GM21390 (cell line): ENCODE measurements at regions not wholly inside any gene's neighbourhood (a gene's known extent, or its start where the extent isn't known, plus 50 kb on each side); places are given as distances from the start of the nearest gene placed in this dataset.
"Not testable (repeated sequence)": the region's sequence is repeated elsewhere in the genome, so short reads cannot be mapped to it uniquely, and the experiment has no call there.

ENCODE experiments used
- ATAC-seq: cut with Tn5 transposase; IDR thresholded peaks from one replicate; pipeline ENCODE4 v1.9.1; 2021; ENCODE audit not compliant: unreplicated experiment

DNA sequence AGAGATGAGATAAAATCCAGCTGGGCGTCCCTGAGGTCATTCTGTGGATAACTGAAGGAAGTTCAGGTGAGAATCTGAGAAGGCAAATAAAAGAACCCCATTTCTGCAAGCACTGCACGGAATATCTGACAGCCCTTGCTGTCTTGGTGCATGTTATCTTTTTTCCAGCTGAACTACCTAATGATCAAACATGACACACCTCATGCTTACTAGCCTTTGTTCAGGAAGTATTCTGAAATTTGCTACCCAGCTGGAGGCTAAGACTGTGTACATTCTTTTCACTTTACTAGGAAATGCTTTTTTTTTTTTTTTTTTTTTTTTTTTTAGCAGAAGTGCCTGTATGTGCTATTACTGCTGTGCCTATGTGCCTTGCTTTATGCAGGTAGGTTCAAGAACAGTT, 718.1 kb downstream of the SMARCA1 start:
- ATAC-seq, result no peak

DNA sequence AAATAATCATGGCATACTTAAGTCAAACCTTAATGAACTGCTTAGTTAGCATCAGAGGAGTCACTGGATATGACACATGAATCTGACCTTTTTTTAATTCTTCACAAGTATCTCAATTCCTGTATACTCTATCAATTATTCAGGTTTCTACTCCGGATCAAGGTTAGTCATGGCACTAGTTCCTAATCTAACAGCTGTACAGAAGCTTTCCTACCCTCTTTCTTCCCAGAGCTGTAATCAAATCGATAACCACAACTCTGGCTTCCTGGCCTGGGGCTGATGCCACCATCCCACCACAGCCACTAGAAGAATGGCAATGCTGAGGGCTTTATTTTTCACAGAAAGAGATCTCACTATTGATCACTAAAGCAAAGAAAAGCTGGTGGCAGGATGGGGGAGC, 718.5 kb downstream of the SMARCA1 start:
- no peak for ATAC-seq

DNA sequence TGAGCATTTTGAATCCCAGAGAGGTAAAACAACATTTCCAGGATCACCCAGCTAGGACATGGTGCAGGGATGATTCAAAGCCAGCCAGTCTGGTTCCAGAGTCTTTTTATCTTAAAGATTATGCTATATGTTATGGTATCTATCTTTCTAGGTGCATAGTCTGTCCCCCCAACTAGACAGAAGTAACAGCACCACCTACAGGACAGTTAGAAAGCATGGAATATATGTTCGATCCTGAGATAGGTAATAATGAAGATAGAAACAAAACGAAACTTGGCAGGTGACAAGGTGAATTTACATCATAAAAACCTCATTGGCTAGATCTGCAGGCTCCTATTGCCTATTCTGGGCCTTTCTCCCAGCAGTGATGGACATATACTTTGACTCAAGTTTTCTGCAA, 723.2 kb downstream of the SMARCA1 start:
- no peak for ATAC-seq

DNA sequence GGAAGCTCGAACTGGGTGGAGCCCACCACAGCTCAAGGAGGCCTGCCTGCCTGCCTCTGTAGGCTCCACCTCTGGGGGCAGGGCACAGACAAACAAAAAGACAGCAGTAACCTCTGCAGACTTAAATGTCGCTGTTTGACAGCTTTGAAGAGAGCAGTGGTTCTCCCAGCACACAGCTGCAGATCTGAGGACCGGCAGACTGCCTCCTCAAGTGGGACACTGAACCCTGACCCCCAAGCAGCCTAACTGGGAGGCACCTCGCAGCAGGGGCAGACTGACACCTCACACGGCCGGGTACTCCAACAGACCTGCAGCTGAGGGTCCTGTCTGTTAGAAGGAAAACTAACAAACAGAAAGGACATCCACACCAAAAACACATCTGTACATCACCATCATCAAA, 730.9 kb upstream of the ACTRT1 start:
- ATAC-seq, result not testable (repeated sequence)

DNA sequence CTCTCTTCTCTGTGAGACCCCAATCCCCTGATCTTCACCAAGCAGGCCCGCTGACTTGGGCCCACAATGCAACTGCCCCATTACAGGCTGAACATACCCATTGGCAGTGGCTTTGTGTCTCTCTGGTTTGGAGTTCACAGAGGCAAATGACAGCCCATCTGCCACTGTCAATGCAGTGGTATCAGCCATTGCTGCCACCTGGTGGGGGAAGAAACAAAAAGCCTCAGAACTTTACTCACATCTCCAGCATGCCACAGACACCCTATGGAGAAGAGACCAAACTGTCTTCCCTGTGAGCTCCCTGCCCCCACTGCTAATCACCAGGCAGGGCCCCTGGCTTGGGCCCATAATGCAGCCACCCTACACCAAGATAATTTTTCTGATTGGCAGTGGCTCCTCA, 729.3 kb upstream of the ACTRT1 start:
- peak; percentile 64 for ATAC-seq

DNA sequence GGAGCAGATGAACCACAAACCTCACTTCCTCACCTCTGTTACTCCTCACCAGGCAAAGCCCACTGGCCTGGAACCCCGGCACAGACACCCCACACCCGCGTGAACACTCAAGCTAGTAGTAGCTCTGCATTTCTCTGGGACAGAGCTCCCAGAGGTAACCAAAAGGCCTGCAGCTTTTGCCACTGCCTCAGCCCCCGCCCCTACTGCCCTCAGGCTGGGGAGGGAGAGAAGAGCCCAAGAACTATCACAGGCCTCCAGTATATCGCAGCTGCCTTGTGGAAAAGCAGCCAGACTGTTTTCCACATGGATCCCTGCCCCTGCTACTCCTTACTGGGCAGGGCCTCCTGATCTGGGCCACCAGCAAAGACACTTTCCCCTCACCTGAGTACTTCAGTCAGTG, 728.7 kb upstream of the ACTRT1 start:
- ATAC-seq, result no peak

DNA sequence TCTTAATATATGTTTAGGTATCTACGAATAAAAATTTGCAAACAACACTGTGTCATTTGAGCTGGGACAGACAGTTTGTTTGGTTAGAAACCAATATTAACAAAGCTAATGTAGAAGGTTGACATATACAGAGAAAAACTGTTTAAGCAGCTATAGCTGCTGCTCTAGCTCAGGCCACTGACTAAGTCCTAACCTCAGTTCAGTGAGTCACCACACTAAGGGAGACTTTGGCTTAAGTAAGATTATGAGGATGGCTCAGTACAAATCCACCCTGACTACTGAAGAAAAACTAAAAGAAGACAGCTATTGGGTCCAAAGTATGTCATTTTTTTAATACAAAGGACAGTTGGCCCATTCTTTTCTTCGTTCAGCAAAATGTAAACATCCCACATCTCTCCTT, 717.3 kb upstream of the ACTRT1 start:
- no peak for ATAC-seq

DNA sequence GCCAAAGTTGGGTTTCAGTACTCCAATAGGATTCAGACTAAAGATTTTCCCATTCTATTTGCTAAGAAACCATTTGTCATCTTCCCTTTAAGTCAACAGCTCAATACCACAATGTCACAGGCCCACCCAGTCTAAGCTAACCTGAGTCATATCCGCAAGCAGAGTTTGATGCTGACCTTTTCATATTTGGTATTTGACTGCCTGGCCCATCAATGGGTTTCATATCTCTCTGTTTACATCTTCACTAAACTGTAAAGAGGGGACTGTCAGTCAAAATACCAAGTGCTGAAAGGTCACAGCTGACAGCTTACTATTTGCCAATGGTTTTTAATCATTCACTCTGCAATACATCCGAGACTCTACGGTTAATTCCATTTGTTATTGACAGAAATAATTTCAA, 707.5 kb upstream of the ACTRT1 start:
- ATAC-seq, result no peak

DNA sequence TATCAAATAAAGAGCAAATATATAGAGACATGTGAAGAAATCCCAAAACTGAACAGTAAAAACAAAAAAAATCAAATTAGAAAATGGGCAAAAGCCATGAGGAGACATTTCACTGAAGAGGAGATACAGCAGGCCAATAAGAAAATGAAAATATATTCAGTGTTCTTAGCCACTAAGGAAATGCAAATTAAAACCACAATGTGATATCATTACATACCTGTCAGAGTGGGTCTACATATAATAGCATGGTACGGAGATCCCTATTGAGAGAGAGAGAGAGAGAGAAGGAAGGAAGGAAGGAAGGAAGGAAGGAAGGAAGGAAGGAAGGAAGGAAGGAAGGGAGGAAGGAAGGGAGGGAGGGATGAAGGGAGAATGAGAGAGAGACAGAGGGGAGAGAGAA, 707.0 kb upstream of the ACTRT1 start:
- no peak for ATAC-seq

DNA sequence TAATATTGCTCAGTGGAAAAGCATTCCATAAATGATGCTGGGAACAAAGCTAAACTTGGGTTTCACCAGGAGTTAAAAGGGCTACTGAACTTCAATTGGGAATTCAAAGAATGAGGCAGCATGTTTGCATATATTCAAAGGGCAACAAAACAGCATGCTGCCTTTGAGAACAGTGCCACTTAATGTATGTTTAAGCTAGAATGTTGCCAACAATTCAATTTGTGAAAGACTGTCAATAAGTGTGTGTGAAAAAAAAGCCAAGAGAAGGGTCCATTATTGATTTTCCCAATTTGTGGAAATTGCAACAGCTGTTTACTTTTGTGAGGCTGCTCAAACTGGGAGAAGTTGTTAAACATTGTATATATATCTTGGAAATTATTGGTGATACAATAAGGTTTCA, 701.9 kb upstream of the ACTRT1 start:
- ATAC-seq, result no peak

DNA sequence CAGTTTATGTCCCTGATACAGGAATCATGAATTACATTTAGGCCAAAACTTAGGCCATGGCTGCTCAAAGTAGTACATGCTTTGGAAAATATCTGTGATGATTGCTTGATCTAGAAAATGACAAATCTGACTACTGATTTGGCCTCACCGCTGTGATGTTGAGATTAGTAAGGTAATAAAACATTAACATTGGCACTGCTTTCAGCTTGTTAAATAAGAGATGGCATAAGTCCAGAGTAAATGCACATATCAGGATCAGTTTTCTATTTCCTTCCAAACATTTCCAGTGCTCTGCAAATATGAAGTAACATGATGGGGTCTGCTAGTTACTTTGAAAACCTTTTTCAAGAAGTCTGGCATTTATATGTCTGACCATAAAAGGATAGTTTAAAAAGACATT, 687.3 kb upstream of the ACTRT1 start:
- ATAC-seq, result no peak

DNA sequence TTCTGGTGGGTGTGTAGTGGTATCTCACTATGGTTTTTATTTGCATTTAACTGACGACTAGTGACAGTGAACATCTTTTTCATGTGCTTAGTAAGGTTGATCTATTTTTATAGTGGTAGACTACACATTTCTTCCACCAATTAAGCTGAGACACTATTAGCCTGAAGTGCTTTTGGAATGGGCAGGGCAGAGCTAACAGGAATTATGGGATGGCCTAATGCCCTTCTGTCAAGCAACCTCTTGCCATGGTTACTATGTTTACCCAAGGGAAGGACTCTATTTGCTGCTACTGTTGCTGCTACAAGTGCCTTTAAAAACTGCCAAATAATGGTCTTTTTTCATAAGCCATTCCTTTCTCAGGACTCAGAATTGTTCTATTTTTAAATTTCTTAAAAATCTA, 676.7 kb upstream of the ACTRT1 start:
- ATAC-seq, result no peak

DNA sequence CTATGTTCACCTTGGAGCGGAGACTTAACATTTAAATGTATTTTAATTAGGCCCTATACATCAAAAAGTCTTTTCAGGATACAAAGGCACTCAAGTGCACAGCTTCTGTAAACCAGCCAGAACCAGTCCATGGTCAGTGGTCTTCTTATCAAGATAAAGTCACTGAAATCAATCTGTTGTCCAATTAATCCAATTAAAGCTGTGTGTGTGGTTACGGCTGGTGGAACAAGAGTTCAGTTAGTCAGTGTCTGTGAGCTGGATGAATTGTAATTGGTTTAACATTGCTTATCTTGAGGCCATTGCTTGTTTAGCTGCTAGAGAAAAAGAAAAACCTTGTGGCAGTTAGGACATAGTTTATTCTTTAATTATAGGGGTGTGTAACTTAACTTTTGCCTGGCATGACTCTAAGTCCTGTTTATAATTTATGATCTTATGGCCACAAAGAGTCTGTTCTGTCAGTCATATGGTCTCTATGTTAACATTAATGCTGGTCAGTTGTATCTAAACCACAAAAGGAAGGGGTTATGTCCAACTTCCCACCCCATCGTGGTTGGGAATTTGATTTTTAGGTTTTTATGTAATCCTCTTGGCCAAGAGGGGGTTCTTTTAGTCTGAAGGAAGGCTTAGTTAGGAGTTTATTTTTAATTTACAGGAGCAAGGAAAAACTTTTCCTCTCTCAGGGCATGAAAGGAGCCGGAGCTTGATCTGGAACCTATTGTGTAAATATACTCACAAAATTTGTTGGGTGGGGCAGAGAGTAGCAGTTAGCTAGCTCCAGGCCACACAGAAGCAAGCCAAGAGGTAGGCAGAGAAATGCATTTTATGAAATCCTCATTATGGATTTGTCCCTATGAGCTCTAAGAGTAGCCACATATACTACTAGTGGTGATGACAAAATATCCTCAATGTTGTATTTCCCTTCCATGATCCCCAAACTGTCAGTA, 665.7 kb upstream of the ACTRT1 start:
- ATAC-seq, result no peak

DNA sequence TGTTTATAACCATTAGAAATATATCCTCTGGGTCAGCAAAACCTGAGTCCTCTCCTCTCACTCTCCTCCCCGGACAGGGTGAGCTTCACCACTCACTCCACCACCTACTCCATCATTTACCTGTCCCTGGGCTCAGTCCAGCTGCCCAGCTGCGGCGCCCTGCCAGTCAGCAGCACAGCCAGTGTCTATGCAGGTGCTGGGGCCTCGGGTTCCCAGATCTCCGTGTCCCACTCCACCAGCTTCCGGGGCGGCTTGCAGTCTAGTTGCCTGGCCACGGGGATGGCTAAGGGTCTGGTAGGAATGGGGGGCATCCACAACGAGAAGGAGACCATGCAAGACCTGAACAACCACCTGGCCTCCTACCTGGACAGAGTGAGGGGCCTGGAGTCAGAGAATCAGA, 662.2 kb upstream of the ACTRT1 start:
- no peak for ATAC-seq

DNA sequence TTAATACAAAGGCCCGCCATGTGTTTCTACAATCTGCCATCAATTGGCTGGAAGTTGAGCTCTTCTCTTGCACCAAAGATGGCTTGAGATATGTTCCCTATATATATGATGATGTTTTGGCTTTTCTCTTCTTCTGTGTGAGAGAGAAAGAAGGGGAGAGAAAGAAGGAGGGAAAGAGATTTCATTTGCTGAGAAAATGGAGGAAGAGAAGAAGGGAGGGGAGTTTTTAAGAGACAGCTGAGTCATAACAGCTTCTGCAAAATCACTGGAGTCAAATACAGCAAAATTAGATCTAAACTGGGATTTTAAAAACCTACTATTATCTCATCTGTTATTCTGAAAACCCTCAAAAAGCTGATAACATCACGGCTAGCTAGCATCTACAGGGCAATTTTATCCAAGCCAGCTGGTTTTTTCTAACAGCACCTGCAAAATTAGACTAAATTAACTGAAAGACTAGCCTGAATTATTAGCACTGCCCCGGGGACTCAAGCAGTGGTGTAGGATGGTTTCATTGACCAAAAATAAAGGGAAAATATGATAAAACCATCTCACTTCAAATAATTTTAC, 647.6 kb upstream of the ACTRT1 start:
- ATAC-seq, result no peak

DNA sequence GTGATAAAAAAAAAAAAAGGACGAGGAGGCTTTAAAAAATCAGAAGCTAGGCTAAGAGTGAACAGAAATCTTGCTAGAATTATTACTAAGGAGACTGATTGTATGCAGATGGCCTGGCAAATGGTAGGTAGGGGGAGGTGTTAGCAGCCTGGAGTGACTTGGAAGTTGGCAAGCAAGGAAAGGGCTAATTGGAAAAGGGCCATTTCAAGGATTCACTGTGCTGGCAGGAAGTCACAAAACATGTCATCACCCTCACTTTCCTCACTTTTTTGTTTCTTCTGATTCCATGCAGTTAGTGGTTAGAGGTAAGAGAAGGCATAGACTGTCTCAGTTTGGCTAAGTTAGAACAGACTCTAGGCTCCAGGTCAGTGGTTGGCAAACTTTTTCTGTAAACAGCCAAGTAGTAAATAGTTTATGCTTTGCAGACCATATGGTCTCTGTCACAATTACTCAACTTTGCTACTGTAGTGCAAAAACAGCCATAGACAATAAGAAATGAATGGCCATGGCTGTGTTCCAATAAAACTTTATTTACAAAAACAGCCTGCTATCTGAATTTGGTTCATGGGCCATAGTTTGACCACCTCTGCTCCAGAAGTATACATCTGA, 646.5 kb upstream of the ACTRT1 start:
- no peak for ATAC-seq

DNA sequence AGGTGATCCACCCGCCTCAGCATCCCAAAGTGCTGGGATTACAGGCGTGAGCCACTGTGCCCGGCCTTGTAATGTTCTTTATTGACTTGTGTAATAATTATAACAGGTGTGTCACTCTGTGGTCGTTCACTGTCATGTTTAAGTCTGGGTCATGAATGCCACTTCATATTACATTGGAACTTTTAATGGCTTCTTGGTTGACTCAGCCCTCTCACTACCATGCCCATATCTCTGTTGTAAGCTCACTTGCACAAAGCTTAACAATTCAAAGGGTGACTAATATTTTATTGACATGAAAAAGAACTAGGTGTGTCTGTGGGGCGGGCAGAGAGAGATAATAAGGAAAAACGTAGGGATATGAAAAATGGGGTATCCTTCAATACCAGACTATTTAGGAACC, 639.7 kb upstream of the ACTRT1 start:
- no peak for ATAC-seq

DNA sequence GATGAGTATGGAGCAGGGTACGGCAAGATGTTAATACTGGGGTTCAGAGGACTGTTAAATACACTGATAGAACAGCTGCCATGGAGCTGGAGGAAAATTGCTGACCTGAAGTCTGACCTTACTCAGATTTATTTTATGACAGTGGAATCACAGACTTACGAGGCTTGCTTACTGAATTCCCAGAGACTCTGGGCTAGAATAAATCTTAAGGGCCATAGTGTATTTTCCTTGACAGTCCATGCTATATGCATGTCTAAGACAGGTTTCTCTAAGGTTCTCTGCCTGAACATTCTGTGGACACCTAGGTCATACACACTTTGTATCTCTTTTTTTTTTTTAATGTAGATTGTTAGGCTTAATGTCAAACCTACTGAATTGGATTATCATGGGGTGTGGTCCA, 633.2 kb upstream of the ACTRT1 start:
- no peak for ATAC-seq

DNA sequence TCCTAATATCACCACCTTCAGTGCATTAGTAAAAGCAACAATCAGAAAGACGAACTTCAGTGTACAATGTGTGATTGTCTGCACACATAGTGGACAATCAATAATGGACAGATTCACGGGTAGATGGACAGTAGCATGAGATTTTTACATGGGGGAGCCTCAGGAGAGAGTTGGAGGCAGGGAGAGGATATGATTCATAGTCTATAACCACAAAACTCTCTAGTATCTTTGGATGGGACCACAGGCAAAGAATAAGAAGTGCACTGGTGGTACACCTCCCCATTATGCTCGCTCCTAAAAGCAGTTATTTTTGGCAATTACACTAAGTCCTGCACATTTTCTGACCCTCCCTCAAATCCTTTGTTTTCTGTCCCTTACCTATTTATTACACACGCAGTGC, 624.4 kb upstream of the ACTRT1 start:
- no peak for ATAC-seq

DNA sequence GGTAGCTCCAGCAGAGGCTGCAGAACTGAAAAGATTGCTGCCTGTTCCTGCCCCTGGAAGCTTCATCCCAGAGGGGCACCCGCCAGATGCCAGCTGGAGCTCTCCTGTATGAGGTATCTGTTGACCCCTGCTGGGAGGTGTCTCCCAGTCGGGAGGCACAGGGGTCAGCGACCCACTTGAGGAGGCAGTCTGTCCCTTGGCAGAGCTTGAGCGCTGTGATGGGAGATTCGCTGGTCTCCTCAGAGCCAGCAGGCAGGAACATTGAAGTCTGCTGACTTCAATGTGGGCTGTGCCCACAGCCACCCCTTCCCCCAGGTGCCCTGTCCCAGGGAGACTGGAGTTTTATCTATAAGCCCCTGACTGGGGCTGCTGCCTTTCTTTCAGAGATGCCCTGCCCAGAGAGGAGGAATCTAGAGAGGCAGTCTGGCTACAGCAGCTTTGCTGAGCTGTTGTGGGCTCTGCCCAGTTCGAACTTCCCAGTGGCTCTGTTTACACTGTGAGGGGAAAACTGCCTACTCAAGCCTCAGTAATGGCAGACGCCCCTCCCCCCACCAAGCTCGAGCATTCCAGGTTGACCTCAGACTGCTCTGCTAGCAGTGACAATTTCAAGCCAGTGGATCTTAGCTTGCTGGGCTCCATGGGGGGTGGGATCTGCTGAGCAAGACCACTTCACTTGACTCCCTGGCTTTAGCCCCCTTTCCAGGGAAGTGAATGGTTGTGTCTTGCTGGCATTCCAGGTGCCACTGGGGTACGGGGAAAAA, 622.3 kb upstream of the ACTRT1 start:
- not testable (repeated sequence) for ATAC-seq

DNA sequence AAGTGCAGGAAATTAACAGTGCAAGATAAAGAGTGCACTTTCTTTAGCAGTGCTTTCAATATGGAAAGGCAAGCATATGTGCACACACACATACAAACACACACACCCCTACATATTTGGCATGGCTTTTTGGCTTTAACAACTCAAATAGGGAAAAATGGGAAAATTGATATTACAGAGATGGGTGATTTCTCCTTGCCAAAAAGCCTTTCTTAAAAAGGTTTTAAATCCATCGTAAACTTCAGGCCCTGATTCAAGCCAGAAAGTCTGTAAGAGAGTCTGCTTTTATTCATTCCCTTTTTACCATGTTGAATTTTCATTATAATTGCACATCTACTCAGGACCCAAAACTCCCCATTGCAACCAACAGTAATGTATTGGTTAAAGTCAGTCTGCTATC, 612.0 kb upstream of the ACTRT1 start:
- ATAC-seq, result no peak
